ENCODE measurements at regions not wholly inside any gene's neighbourhood (a gene's known extent, or its start where the extent isn't known, plus 50 kb on each side); places are given as distances from the start of the nearest gene placed in this dataset.

- Mint-ChIP-seq H3K27me3 (peaks cover 4% of the 10 kb centered on the region), H3K36me3 (ENCODE audit: low read depth) (no peaks in the 10 kb centered on the region), H3K4me1 (no peaks in the 10 kb centered on the region), H3K4me3 (no peak overlapping the region), H3K9me3 (no peaks in the 10 kb centered on the region), H3K27ac (no peak overlapping the region)
- DNase-seq, result no peak
- ATAC-seq, result no peak
Measured at GRCh38 chr7:130222-130572, 62.2 kb upstream of the FAM20C start.

GRCh38 chr7:130875-131780, 61.2 kb upstream of the FAM20C start:
- ATAC-seq (no peak), DNase-seq (no peak)
- Mint-ChIP-seq H3K27me3 (peaks cover 4% of the 10 kb centered on the region), H3K27ac (no peak overlapping the region), H3K9me3 (no peaks in the 10 kb centered on the region), H3K4me1 (no peaks in the 10 kb centered on the region), H3K36me3 (ENCODE audit: low read depth) (no peaks in the 10 kb centered on the region), H3K4me3 (no peak overlapping the region)

- Mint-ChIP-seq H3K27ac (no peak overlapping the region), H3K9me3 (no peaks in the 10 kb centered on the region), H3K4me3 (no peak overlapping the region), H3K27me3 (peaks cover 5% of the 10 kb centered on the region), H3K36me3 (ENCODE audit: low read depth) (no peaks in the 10 kb centered on the region), H3K4me1 (no peaks in the 10 kb centered on the region)
- DNase-seq (no peak), ATAC-seq (no peak)
Measured at GRCh38 chr7:131781-132482, 60.4 kb upstream of the FAM20C start.

- no peak for DNase-seq
- peaks cover 7% of the 10 kb centered on the region for H3K27me3 Mint-ChIP-seq
- no peaks in the 10 kb centered on the region for H3K9me3 Mint-ChIP-seq
- H3K4me3 Mint-ChIP-seq, result no peak overlapping the region
- H3K27ac Mint-ChIP-seq, result no peak overlapping the region
- H3K4me1 Mint-ChIP-seq, result no peaks in the 10 kb centered on the region
- no peaks in the 10 kb centered on the region for H3K36me3 Mint-ChIP-seq (ENCODE audit: low read depth)
- ATAC-seq, result no peak
Measured at GRCh38 chr7:132899-133298, 59.5 kb upstream of the FAM20C start.

- H3K27ac Mint-ChIP-seq, result no peak overlapping the region
- DNase-seq (no peak), ATAC-seq (no peak)
- H3K27me3 Mint-ChIP-seq, result peaks cover 7% of the 10 kb centered on the region
- H3K4me3 Mint-ChIP-seq, result no peak overlapping the region
- no peaks in the 10 kb centered on the region for H3K4me1 Mint-ChIP-seq
- H3K9me3 Mint-ChIP-seq, result no peaks in the 10 kb centered on the region
- no peaks in the 10 kb centered on the region for H3K36me3 Mint-ChIP-seq (ENCODE audit: low read depth)
Measured at GRCh38 chr7:133470-133869, 58.9 kb upstream of the FAM20C start.

- DNase-seq (no peak), ATAC-seq (no peak)
- H3K4me1 Mint-ChIP-seq, result no peaks in the 10 kb centered on the region
- no peak overlapping the region for H3K27ac Mint-ChIP-seq
- no peak overlapping the region for H3K4me3 Mint-ChIP-seq
- H3K27me3 Mint-ChIP-seq, result peaks cover 7% of the 10 kb centered on the region
- H3K9me3 Mint-ChIP-seq, result no peaks in the 10 kb centered on the region
- H3K36me3 Mint-ChIP-seq (ENCODE audit: low read depth), result no peaks in the 10 kb centered on the region
Measured at GRCh38 chr7:134029-134428, 58.3 kb upstream of the FAM20C start.

- ATAC-seq, result no peak
- H3K4me3 Mint-ChIP-seq, result no peak overlapping the region
- no peak overlapping the region for H3K27ac Mint-ChIP-seq
- peaks cover 7% of the 10 kb centered on the region for H3K27me3 Mint-ChIP-seq
- no peak for DNase-seq
- no peaks in the 10 kb centered on the region for H3K4me1 Mint-ChIP-seq
- no peaks in the 10 kb centered on the region for H3K9me3 Mint-ChIP-seq
- no peaks in the 10 kb centered on the region for H3K36me3 Mint-ChIP-seq (ENCODE audit: low read depth)
Measured at GRCh38 chr7:134561-135256, 57.7 kb upstream of the FAM20C start.

- Mint-ChIP-seq H3K4me1 (no peaks in the 10 kb centered on the region), H3K4me3 (no peak overlapping the region), H3K27me3 (peaks cover 7% of the 10 kb centered on the region), H3K9me3 (no peaks in the 10 kb centered on the region), H3K27ac (no peak overlapping the region), H3K36me3 (ENCODE audit: low read depth) (no peaks in the 10 kb centered on the region)
- ATAC-seq (no peak), DNase-seq (no peak)
Measured at GRCh38 chr7:135257-135653, 57.1 kb upstream of the FAM20C start.

- ATAC-seq (no peak), DNase-seq (no peak)
- H3K36me3 Mint-ChIP-seq (ENCODE audit: low read depth), result no peaks in the 10 kb centered on the region
- H3K27ac Mint-ChIP-seq, result no peak overlapping the region
- peaks cover 7% of the 10 kb centered on the region for H3K27me3 Mint-ChIP-seq
- no peaks in the 10 kb centered on the region for H3K4me1 Mint-ChIP-seq
- H3K4me3 Mint-ChIP-seq, result no peak overlapping the region
- H3K9me3 Mint-ChIP-seq, result no peaks in the 10 kb centered on the region
Measured at GRCh38 chr7:135731-136645, 56.4 kb upstream of the FAM20C start.

GRCh38 chr7:137094-137891, 55.1 kb upstream of the FAM20C start:
- no peak for DNase-seq
- H3K27ac Mint-ChIP-seq, result no peak overlapping the region
- H3K27me3 Mint-ChIP-seq, result peaks cover 7% of the 10 kb centered on the region
- H3K36me3 Mint-ChIP-seq (ENCODE audit: low read depth), result no peaks in the 10 kb centered on the region
- ATAC-seq, result no peak
- no peaks in the 10 kb centered on the region for H3K4me1 Mint-ChIP-seq
- H3K4me3 Mint-ChIP-seq, result no peak overlapping the region
- H3K9me3 Mint-ChIP-seq, result no peaks in the 10 kb centered on the region

- Mint-ChIP-seq H3K4me1 (peaks cover 2% of the 10 kb centered on the region), H3K27ac (no peak overlapping the region), H3K9me3 (no peaks in the 10 kb centered on the region), H3K4me3 (no peak overlapping the region), H3K27me3 (peaks cover 7% of the 10 kb centered on the region), H3K36me3 (ENCODE audit: low read depth) (no peaks in the 10 kb centered on the region)
- DNase-seq (no peak), ATAC-seq (no peak)
Measured at GRCh38 chr7:139131-139530, 53.2 kb upstream of the FAM20C start.

- H3K4me3 Mint-ChIP-seq, result no peak overlapping the region
- DNase-seq, result no peak
- H3K9me3 Mint-ChIP-seq, result no peaks in the 10 kb centered on the region
- peaks cover 6% of the 10 kb centered on the region for H3K4me1 Mint-ChIP-seq
- H3K27me3 Mint-ChIP-seq, result peaks cover 5% of the 10 kb centered on the region
- H3K36me3 Mint-ChIP-seq (ENCODE audit: low read depth), result no peaks in the 10 kb centered on the region
- ATAC-seq, result no peak
- no peak overlapping the region for H3K27ac Mint-ChIP-seq
Measured at GRCh38 chr7:139561-140243, 52.7 kb upstream of the FAM20C start.

- no peaks in the 10 kb centered on the region for H3K9me3 Mint-ChIP-seq
- DNase-seq (no peak), ATAC-seq (no peak)
- H3K4me1 Mint-ChIP-seq, result peaks cover 6% of the 10 kb centered on the region
- H3K36me3 Mint-ChIP-seq (ENCODE audit: low read depth), result peaks cover 2% of the 10 kb centered on the region
- no peak overlapping the region for H3K4me3 Mint-ChIP-seq
- peaks cover 3% of the 10 kb centered on the region for H3K27me3 Mint-ChIP-seq
- H3K27ac Mint-ChIP-seq, result no peak overlapping the region
Measured at GRCh38 chr7:140996-141395, 51.4 kb upstream of the FAM20C start.
